ENCODE measurements at regions not wholly inside any gene's neighbourhood (a gene's known extent, or its start where the extent isn't known, plus 50 kb on each side); places are given as distances from the start of the nearest gene placed in this dataset.
"Not testable (repeated sequence)": the region's sequence is repeated elsewhere in the genome, so short reads cannot be mapped to it uniquely, and the experiment has no call there.

- no peak for DNase-seq (ENCODE audit: low read depth)
- TF ChIP-seq, protein P1, sequence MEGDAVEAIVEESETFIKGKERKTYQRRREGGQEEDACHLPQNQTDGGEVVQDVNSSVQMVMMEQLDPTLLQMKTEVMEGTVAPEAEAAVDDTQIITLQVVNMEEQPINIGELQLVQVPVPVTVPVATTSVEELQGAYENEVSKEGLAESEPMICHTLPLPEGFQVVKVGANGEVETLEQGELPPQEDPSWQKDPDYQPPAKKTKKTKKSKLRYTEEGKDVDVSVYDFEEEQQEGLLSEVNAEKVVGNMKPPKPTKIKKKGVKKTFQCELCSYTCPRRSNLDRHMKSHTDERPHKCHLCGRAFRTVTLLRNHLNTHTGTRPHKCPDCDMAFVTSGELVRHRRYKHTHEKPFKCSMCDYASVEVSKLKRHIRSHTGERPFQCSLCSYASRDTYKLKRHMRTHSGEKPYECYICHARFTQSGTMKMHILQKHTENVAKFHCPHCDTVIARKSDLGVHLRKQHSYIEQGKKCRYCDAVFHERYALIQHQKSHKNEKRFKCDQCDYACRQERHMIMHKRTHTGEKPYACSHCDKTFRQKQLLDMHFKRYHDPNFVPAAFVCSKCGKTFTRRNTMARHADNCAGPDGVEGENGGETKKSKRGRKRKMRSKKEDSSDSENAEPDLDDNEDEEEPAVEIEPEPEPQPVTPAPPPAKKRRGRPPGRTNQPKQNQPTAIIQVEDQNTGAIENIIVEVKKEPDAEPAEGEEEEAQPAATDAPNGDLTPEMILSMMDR (conservative IDR thresholded peaks at IDR 0.05; ENCODE audit: low read length): no peak; the same call in 1 of the 2 replicates
- H3K4me3 ChIP-seq (ENCODE audit: low read length): no peak overlapping the region
Measured at GRCh38 chr1:82778612-82779011, 977.9 kb downstream of the ADGRL2 start.

DNA sequence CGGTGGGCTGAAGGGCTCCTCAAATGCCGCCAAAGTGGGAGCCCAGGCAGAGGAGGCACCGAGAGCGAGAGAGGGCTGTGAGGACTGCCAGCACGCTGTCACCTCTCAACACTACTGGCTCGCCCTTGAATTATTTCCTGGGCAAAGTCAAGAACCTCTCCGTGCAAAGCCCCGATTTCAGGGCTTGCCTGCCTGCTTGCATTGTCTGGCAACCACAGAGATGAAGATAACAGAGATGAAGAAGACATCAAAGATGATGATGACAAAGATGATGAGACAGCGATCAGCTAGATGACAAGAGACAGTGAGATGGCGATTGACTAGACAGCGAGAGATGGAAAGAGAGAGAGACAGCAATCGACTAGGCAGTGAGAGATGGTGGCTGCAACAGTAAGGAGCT is 976.5 kb downstream of the ADGRL2 start:
- TF ChIP-seq, protein P1 (conservative IDR thresholded peaks at IDR 0.05; ENCODE audit: low read length): no peak
- no peak for DNase-seq (ENCODE audit: low read depth)
- H3K4me3 ChIP-seq (ENCODE audit: low read length): no peak overlapping the region

DNA sequence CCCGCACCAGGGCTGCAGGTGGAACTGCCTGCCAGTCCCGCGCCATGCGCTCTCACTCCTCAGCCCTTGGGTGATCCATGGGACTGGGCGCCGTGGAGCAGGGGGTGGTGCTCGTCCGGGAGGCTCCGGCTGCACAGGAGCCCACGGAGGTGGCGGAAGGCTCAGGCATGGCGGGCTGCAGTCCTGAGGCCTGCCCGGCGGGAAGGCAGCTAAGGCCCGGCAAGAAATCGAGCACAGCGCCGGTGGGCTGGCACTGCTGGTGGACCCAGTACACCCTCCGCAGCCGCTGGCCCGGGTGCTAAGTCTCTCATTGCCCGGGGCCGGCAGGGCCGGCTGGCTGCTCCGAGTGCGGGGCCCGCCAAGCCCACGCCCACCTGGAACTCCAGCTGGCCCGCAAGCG is 976.0 kb downstream of the ADGRL2 start:
- H3K4me3 ChIP-seq (ENCODE audit: low read length); DNase-seq (ENCODE audit: low read depth): not testable (repeated sequence)

GRCh38 chr1:82775406-82776000 is 974.8 kb downstream of the ADGRL2 start:
- H3K4me3 ChIP-seq (ENCODE audit: low read length): no peak overlapping the region
- peak; percentile 9 for DNase-seq (ENCODE audit: low read depth)
- TF ChIP-seq, protein P1 (conservative IDR thresholded peaks at IDR 0.05; ENCODE audit: low read length): peak; percentile 51

DNA sequence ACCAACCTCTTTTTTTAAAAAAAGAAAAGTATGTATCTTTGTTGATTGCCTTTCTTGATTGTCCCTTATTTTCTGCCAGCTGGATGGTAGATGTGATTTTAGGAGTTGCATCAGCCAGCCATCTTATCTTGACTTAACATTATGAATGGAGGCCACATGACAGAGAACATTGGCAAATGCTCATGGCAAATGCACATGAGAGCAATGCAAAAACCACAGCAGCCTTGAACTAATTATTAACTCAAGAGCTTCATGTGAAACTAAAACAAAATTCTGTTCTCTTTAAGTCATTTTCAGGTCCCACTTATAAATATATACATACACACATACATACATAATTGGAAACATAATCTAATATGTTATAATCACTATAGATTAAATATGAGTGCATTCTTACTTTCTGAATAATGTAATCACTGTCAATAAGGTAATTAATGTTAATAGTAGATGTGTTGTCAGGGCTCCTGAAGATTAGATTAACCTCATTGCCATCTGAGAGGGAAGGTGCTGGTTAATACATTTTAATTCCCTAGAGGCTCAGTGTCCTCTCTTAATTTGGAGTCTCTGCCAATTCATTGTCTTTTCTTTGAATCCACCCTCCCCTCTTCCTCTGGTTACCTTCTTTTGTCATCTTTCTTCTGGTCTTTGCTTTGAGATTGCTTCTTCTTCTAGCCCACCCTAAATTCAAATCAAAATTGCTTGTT is 962.2 kb downstream of the ADGRL2 start:
- H3K4me3 ChIP-seq (ENCODE audit: low read length): no peak overlapping the region
- no peak for DNase-seq (ENCODE audit: low read depth)
- TF ChIP-seq, protein P1 (conservative IDR thresholded peaks at IDR 0.05; ENCODE audit: low read length): no peak

DNA sequence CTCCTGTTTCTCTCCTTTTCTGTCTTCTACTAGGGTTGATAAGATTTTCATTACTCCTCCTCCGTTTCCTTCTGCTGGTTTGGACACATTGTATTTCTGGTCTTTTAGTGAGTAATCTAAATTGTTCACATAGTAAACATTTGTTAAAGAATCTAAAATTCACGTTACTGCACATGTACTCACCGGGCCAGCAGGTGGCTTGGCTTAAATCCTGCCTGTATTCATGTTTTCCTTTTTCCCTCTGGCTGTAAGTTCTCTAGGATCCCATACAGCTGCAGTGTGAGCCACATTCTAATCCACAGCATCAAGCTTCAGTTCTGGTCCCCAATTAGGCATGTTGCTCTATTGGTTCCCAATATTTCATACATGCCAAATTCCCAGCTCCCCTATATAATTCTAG is 958.3 kb downstream of the ADGRL2 start:
- no peak for DNase-seq (ENCODE audit: low read depth)
- no peak overlapping the region for H3K4me3 ChIP-seq (ENCODE audit: low read length)
- TF ChIP-seq, protein P1 (conservative IDR thresholded peaks at IDR 0.05; ENCODE audit: low read length): no peak

DNA sequence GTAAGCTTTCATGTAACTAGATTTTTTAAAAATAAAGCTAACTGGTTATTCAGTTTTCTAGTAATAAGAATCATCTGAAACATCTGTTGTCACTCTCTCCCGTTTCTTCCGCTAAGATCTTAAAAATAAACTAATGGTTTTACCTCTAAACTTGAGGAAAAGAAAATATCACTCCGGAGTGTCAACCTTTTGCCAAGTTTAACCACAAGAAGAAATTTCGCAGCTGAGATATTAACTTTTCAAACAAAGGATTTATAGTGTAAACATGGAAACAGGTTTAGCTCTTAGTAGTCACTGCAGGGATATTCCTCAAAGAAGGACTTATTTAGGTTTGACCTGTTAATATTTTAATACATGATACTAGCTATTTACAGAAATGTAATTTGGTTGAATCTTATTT is 954.9 kb downstream of the ADGRL2 start:
- no peak overlapping the region for H3K4me3 ChIP-seq (ENCODE audit: low read length)
- TF ChIP-seq, protein P1 (conservative IDR thresholded peaks at IDR 0.05; ENCODE audit: low read length): no peak
- DNase-seq (ENCODE audit: low read depth): no peak
